HCT116 (cell line): ENCODE measurements at regions not wholly inside any gene's neighbourhood (a gene's known extent, or its start where the extent isn't known, plus 50 kb on each side); places are given as distances from the start of the nearest gene placed in this dataset.

Experiments
- CBX3 ChIP-seq: IDR thresholded peaks from 2 replicates; pipeline ENCODE4 v1.6.1; 2012; ENCODE audit warnings: low read depth
- CEBPB ChIP-seq: IDR thresholded peaks from 2 replicates; pipeline ENCODE4 v1.6.1; 2012; ENCODE audit warnings: low read depth
- CTCF ChIP-seq, 3 experiments: fragments of 200-600 bp in 1 of 3; sonication (generic) in 1 of 3; IDR thresholded peaks in 2 of 3; conservative IDR thresholded peaks in 1 of 3; 2 replicates each; pipeline ENCODE4 v1.5.1; 2012 to 2017; ENCODE audit warnings: low read depth in 2 of 3, low read length in 2 of 3, antibody characterized with exemption in 1 of 3, borderline replicate concordance in 1 of 3, control low read depth in 1 of 3, mild to moderate bottlenecking in 1 of 3, mixed read lengths in 1 of 3, mixed run types in 1 of 3, moderate library complexity in 1 of 3; ENCODE audit not compliant: insufficient read depth in 1 of 3
- EZH2 ChIP-seq: fragments of 200-600 bp; sonication (generic); IDR thresholded peaks from 2 replicates; pipeline ENCODE4 v1.6.1; 2017; ENCODE audit warnings: antibody characterized with exemption, mixed run types
- JUND ChIP-seq: IDR thresholded peaks from 2 replicates; pipeline ENCODE4 v1.6.1; 2012
- MAX ChIP-seq: IDR thresholded peaks from 2 replicates; pipeline ENCODE4 v1.6.1; 2012
- POLR2A ChIP-seq: IDR thresholded peaks from 2 replicates; pipeline ENCODE4 v1.7.0; 2011; ENCODE audit warnings: borderline replicate concordance; ENCODE audit not compliant: insufficient read depth, insufficient read length; ENCODE audit errors: extremely low read depth
- POLR2AphosphoS5 ChIP-seq: IDR thresholded peaks from 2 replicates; pipeline ENCODE4 v1.6.1; 2011; ENCODE audit warnings: mild to moderate bottlenecking, low read depth, low read length, moderate library complexity
- RAD21 ChIP-seq: IDR thresholded peaks from 2 replicates; pipeline ENCODE4 v1.6.1; 2012; ENCODE audit warnings: low read depth, mild to moderate bottlenecking
- REST ChIP-seq: IDR thresholded peaks from 2 replicates; pipeline ENCODE4 v1.6.1; 2012; ENCODE audit warnings: low read depth
- SP1 ChIP-seq: IDR thresholded peaks from 2 replicates; pipeline ENCODE4 v1.6.1; 2012; ENCODE audit warnings: low read depth
- SRF ChIP-seq: IDR thresholded peaks from 2 replicates; pipeline ENCODE4 v1.6.1; 2012; ENCODE audit warnings: low read depth
- YY1 ChIP-seq: IDR thresholded peaks from 2 replicates; pipeline ENCODE4 v1.6.1; 2011; ENCODE audit warnings: low read length, low read depth, moderate library complexity, mild to moderate bottlenecking; ENCODE audit not compliant: insufficient replicate concordance; ENCODE audit errors: extremely low read depth
- ZNF274 ChIP-seq: fragments of 200-500 bp; sonication (Bioruptor generic); IDR thresholded peaks from 2 replicates; pipeline ENCODE4 v1.6.1; 2014; ENCODE audit warnings: mild to moderate bottlenecking, low read depth, low read length, inconsistent platforms

- no peak for TF ChIP-seq RAD21
- TF ChIP-seq CTCF (IDR thresholded peaks at IDR 0.05 in 2 of 3, conservative IDR thresholded peaks at IDR 0.05 in 1 of 3; ENCODE audit: borderline replicate concordance in 1 of 3, insufficient read depth in 1 of 3, low read depth in 2 of 3, low read length in 2 of 3) = no peak
- no peak for TF ChIP-seq ZNF274
- TF ChIP-seq EZH2 = no peak
- TF ChIP-seq POLR2A = no peak
- TF ChIP-seq REST = no peak
- no peak for TF ChIP-seq SP1
- TF ChIP-seq CBX3 = no peak
- no peak for TF ChIP-seq POLR2AphosphoS5
- no peak for TF ChIP-seq SRF
- TF ChIP-seq YY1 = no peak
- TF ChIP-seq JUND = no peak
- TF ChIP-seq CEBPB = no peak
- no peak for TF ChIP-seq MAX
These were observed 901.6 kb downstream of the TUSC7 start for GRCh38 chr3:117611211-117611610.
